Neutrophil (primary cell): ENCODE measurements at regions not wholly inside any gene's neighbourhood (a gene's known extent, or its start where the extent isn't known, plus 50 kb on each side); places are given as distances from the start of the nearest gene placed in this dataset.
"Not testable (repeated sequence)": the region's sequence is repeated elsewhere in the genome, so short reads cannot be mapped to it uniquely, and the experiment has no call there.

ENCODE experiments used
- H3K27ac ChIP-seq: fragments of 200-600 bp; sonication (generic); 2 replicates; pipeline ENCODE4 v1.5.1; 2016; ENCODE audit warnings: mild to moderate bottlenecking, moderate library complexity
- H3K27me3 ChIP-seq: fragments of 200-600 bp; sonication (generic); 2 replicates; pipeline ENCODE4 v1.6.0; 2016; ENCODE audit warnings: mild to moderate bottlenecking
- H3K36me3 ChIP-seq: fragments of 200-600 bp; sonication (generic); 2 replicates; pipeline ENCODE4 v1.5.1; 2017
- H3K4me1 ChIP-seq, 2 experiments: fragments of 200-600 bp in 1 of 2; sonication (generic) in 1 of 2; 1 replicate in 1 of 2; 2 replicates in 1 of 2; pipeline versions ENCODE4 v1.5.1 to v1.6.1; 2013 to 2016; ENCODE audit warnings: low read depth in 1 of 2, low read length in 1 of 2, mild to moderate bottlenecking in 1 of 2, moderate library complexity in 1 of 2; ENCODE audit not compliant: control insufficient read depth in 1 of 2, insufficient read depth in 1 of 2
- H3K4me3 ChIP-seq, 2 experiments: fragments of 200-600 bp in 1 of 2; sonication (generic) in 1 of 2; 1 replicate in 1 of 2; 2 replicates in 1 of 2; pipeline ENCODE4 v1.5.1; 2013 to 2016; ENCODE audit warnings: low read depth in 1 of 2, low read length in 1 of 2, mild to moderate bottlenecking in 1 of 2, moderate library complexity in 1 of 2
- H3K9me3 ChIP-seq: fragments of 200-600 bp; sonication (generic); 2 replicates; pipeline ENCODE4 v1.5.1; 2016
- TF ChIP-seq, protein P1 (sequence below): fragments of 200-600 bp; sonication (generic); IDR thresholded peaks from 2 replicates; pipeline ENCODE4 v1.5.1; 2016; ENCODE audit warnings: antibody characterized with exemption

DNA sequence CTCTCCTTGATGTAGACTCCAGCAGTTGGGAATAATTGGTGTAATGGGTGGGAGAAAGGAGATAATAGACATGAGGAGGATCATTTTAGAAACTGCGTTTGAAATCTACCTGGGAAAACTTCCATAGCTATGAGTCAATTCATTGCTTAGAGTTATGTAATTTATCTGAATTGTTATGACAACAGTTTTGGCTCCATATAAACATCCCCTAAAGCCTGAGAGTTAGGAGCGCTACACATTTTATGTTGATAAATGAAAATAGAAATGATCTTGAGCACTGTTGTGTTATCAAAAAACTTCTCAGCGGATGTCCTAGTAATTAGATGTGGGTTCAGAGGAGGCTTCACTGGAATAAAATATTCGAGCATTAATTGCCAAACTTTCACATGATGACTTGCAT is 573.4 kb downstream of the TSN start:
- H3K9me3 ChIP-seq, result no peaks in the 10 kb centered on the region
- no peak overlapping the region for H3K27ac ChIP-seq
- TF ChIP-seq, protein P1, sequence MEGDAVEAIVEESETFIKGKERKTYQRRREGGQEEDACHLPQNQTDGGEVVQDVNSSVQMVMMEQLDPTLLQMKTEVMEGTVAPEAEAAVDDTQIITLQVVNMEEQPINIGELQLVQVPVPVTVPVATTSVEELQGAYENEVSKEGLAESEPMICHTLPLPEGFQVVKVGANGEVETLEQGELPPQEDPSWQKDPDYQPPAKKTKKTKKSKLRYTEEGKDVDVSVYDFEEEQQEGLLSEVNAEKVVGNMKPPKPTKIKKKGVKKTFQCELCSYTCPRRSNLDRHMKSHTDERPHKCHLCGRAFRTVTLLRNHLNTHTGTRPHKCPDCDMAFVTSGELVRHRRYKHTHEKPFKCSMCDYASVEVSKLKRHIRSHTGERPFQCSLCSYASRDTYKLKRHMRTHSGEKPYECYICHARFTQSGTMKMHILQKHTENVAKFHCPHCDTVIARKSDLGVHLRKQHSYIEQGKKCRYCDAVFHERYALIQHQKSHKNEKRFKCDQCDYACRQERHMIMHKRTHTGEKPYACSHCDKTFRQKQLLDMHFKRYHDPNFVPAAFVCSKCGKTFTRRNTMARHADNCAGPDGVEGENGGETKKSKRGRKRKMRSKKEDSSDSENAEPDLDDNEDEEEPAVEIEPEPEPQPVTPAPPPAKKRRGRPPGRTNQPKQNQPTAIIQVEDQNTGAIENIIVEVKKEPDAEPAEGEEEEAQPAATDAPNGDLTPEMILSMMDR, result no peak

DNA sequence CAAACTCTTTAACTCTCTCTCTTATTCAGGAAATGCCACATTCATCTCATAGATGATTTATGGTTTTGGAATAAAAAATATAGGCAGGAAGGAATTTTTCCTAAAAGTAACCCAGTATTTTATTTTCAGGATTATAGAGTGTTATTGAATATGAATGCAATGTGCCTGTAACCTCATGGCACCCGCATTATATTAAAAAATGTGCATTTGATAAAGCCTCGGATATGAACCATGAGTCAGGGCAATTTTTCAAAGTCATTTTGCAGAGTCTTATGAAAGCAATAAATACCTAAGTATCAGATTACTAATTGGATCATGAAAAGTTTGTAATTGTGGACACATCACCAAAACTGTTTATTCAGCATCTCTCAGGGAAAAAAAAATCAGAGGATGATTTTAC is 573.8 kb downstream of the TSN start:
- TF ChIP-seq, protein P1, result no peak
- Histone ChIP-seq H3K9me3 (no peaks in the 10 kb centered on the region), H3K4me1 (peaks cover 3 to 7% of the 10 kb centered on the region in 2 experiments), H3K36me3 (no peaks in the 10 kb centered on the region), H3K27me3 (no peaks in the 10 kb centered on the region), H3K4me3 (no peak overlapping the region), H3K27ac (no peak overlapping the region)

More for the DNA sequence above, 573.4 kb downstream of the TSN start:
- Histone ChIP-seq H3K4me1 (peaks cover 3 to 7% of the 10 kb centered on the region in 2 experiments), H3K36me3 (no peaks in the 10 kb centered on the region), H3K4me3 (no peak overlapping the region), H3K27me3 (no peaks in the 10 kb centered on the region)

DNA sequence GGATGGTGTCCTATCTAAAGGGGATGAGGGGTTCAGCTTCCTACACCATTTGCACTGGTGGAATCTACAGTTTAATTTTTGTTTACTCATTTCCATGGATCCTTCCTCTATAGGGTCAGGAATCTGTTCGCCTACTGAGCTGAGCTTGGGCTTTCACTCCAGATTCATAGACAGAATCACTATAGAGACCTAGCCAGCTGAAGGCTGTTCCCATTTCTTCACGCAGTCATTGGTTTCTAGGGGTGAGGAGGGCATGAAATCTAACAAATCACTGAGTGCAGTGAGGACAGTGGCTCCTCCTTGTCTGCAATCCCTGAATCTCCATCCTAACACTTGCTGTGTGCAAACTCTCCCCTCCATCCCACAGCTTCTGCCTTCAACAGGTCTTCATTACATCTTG is 578.5 kb downstream of the TSN start:
- H3K36me3 ChIP-seq, result no peaks in the 10 kb centered on the region
- H3K9me3 ChIP-seq, result no peaks in the 10 kb centered on the region
- H3K4me1 ChIP-seq, result no peaks in the 10 kb centered on the region
- H3K27ac ChIP-seq, result no peak overlapping the region
- H3K27me3 ChIP-seq, result no peaks in the 10 kb centered on the region
- no peak overlapping the region for H3K4me3 ChIP-seq
- TF ChIP-seq, protein P1, result no peak

DNA sequence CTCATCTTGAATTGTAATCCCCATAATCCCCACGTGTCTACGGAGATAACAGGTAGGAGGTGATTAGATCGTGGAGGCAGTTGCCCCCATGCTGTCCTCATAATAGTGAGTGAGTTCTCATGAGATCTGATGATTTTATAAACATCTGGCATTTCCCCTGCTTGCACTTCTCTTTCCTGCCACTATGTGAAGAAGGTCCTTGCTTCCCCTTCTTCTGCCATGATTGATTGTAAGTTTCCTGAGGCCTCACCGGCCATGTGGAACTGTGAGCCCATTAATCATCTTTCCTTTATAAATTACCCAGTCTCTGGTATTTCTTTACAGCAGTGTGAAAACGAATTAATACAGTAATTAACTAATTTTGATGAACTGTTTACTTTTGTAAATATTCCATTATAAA is 582.5 kb downstream of the TSN start:
- H3K27ac ChIP-seq, result no peak overlapping the region
- H3K4me1 ChIP-seq, result no peaks in the 10 kb centered on the region
- TF ChIP-seq, protein P1, result no peak
- no peaks in the 10 kb centered on the region for H3K36me3 ChIP-seq
- no peaks in the 10 kb centered on the region for H3K9me3 ChIP-seq
- H3K27me3 ChIP-seq, result no peaks in the 10 kb centered on the region
- no peak overlapping the region for H3K4me3 ChIP-seq

DNA sequence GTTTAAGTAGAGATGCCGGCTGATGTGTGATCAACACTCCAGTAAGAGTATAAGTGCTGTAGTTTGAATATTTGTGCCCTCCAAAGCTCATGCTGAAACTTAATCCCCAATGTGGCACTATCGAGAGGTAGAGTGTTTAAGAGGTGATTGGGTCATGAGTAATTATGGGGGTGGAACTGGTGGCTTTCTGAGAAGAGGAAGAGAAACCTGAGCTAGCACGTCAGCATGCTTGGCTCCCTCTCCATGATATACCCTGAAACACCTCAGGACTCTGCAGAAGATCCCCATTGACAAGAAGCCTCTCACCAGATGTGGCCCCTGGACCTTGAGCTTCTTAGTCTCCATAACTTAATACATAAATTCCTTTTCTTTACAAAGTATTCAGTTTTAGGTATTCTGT is 584.8 kb downstream of the TSN start:
- H3K4me3 ChIP-seq, result no peak overlapping the region
- H3K27ac ChIP-seq, result no peak overlapping the region
- H3K36me3 ChIP-seq, result no peaks in the 10 kb centered on the region
- no peaks in the 10 kb centered on the region for H3K4me1 ChIP-seq
- H3K9me3 ChIP-seq, result no peaks in the 10 kb centered on the region
- TF ChIP-seq, protein P1, result no peak
- no peaks in the 10 kb centered on the region for H3K27me3 ChIP-seq

DNA sequence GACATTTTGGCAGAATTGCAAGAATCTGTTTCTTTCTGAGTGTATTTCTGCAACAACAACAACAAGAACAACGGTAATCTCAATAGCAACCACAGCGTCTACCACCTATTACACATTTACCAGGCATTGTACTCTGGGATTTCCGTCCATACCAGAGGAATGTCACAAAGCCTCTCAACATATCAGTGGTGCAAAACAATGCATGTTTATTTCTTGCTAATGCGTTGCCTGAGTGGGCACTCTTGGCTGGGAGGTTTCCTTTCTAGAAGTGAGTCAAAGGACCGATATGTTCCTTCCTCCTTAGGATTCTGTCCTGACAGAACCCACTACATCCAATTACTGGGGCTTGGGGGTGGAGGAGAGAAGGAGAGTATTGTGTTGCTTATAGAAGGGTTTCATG is 585.6 kb downstream of the TSN start:
- H3K36me3 ChIP-seq, result no peaks in the 10 kb centered on the region
- H3K27me3 ChIP-seq, result no peaks in the 10 kb centered on the region
- H3K9me3 ChIP-seq, result no peaks in the 10 kb centered on the region
- H3K4me1 ChIP-seq, result no peaks in the 10 kb centered on the region
- TF ChIP-seq, protein P1, result no peak
- H3K4me3 ChIP-seq, result no peak overlapping the region
- no peak overlapping the region for H3K27ac ChIP-seq

DNA sequence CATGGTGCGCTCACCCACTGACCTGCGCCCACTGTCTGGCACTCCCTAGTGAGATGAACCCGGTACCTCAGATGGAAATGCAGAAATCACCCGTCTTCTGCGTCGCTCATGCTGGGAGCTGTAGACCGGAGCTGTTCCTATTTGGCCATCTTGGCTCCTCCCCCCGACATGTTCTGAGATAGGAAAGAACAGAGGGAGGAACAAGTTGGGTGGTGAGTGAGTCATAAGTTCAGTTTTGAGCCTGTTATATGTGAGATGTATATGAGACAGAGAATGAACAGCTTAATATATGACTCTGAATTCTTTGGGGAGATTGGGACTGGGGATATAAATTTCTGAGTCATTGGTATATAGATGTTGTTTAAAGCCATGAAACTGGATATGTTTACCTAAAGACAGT is 596.7 kb downstream of the TSN start:
- H3K36me3 ChIP-seq, H3K9me3 ChIP-seq, H3K4me3 ChIP-seq, H3K27me3 ChIP-seq, H3K27ac ChIP-seq, H3K4me1 ChIP-seq: not testable (repeated sequence)
